ENCODE measurements at regions not wholly inside any gene's neighbourhood (a gene's known extent, or its start where the extent isn't known, plus 50 kb on each side); places are given as distances from the start of the nearest gene placed in this dataset.

DNA sequence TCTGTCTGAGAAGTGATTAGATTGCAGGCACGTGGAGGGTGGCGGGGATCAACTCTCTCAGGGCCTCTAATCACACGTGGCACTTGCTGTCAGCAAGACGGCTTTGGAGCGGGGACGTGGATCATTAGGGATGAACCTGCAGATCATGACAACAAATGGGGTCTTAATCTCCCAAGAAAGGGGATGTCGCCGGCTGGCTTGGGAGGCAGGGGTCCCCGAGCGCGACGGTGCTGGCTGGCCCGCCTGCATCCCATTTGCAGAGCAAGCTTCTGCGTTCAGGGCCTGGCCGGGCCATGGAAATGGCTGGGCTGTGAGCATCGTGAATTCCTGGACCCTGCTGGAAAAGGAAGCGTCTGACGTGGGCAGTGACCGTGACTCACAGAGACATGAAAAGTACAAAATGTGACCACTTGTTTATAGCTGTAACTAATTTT is 85.1 kb upstream of the SHOX start:
- no peaks in the 10 kb centered on the region for H3K27me3 ChIP-seq (ENCODE audit: control insufficient read depth, insufficient read depth, low read length)
- no peak for TF ChIP-seq CTCF (IDR thresholded peaks at IDR 0.05; ENCODE audit: low read depth, low read length)
- H3K27ac ChIP-seq (ENCODE audit: low read depth, low read length) = no peak overlapping the region
- POLR2A ChIA-PET = no interaction called here
- peaks cover 48% of the 10 kb centered on the region for H3K9me3 ChIP-seq (ENCODE audit: control insufficient read depth, insufficient read depth, low read length)
- H3K4me3 ChIP-seq (ENCODE audit: low read depth, low read length) = no peak overlapping the region
- CTCF ChIA-PET = no interaction called here
- no peak for DNase-seq (ENCODE audit: low read depth, low spot score)

GRCh38 chrX:550514-550913 is 80.1 kb upstream of the SHOX start:
- Histone ChIP-seq H3K4me3 (ENCODE audit: low read depth, low read length) (no peak overlapping the region), H3K27me3 (ENCODE audit: control insufficient read depth, insufficient read depth, low read length) (no peaks in the 10 kb centered on the region), H3K27ac (ENCODE audit: low read depth, low read length) (no peak overlapping the region), H3K9me3 (ENCODE audit: control insufficient read depth, insufficient read depth, low read length) (peaks cover 38% of the 10 kb centered on the region)
- ChIA-PET CTCF (no interaction called here), POLR2A (no interaction called here)
- DNase-seq (ENCODE audit: low read depth, low spot score) = no peak
- no peak for TF ChIP-seq CTCF (IDR thresholded peaks at IDR 0.05; ENCODE audit: low read depth, low read length)

DNA sequence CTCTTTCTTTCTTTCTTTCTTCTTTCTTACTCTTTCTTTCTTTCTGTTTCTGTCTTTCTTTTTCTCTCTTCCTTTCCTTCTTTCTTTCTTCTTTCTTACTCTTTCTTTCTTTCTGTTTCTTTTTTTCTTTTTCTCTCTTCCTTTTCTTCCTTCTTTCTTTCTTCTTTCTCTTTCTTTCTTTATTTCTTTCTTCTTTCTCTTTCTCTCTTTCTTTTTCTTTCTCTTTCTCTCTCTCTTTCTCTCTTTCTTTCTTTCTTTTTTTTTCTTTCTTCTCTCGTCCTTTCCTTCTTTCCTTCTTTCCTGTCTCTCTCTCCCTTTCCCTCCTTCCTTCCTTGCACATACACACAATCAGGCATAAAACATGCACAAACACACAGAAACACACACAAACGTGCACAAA is 79.3 kb upstream of the SHOX start:
- Histone ChIP-seq H3K27ac (ENCODE audit: low read depth, low read length) (no peak overlapping the region), H3K9me3 (ENCODE audit: control insufficient read depth, insufficient read depth, low read length) (peaks cover 42% of the 10 kb centered on the region), H3K27me3 (ENCODE audit: control insufficient read depth, insufficient read depth, low read length) (no peaks in the 10 kb centered on the region), H3K4me3 (ENCODE audit: low read depth, low read length) (no peak overlapping the region)
- ChIA-PET CTCF (no interaction called here), POLR2A (no interaction called here)
- DNase-seq (ENCODE audit: low read depth, low spot score) = no peak
- TF ChIP-seq CTCF (IDR thresholded peaks at IDR 0.05; ENCODE audit: low read depth, low read length) = no peak

DNA sequence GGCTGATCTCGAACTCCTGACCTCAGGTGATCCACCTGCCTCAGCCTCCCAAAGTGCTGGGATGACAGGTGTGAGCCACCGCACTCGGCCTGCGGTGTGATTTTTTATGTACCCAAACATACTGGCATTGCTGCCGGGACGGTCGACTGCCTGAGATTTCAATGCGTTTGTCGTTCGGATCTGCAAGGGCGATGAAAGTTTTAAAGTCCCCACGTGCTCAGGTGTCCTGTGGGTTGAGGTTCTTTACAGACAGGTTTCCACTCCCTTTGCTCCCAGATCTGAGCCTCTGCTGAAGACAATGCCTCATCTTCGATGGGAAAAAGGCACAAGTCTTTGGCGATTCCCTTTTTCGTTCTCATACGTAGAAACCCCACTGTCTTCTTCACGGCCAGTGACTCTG is 78.1 kb upstream of the SHOX start:
- no peak for TF ChIP-seq CTCF (IDR thresholded peaks at IDR 0.05; ENCODE audit: low read depth, low read length)
- H3K4me3 ChIP-seq (ENCODE audit: low read depth, low read length) = no peak overlapping the region
- H3K9me3 ChIP-seq (ENCODE audit: control insufficient read depth, insufficient read depth, low read length) = peaks cover 53% of the 10 kb centered on the region
- ChIA-PET POLR2A (no interaction called here), CTCF (no interaction called here)
- no peaks in the 10 kb centered on the region for H3K27me3 ChIP-seq (ENCODE audit: control insufficient read depth, insufficient read depth, low read length)
- no peak for DNase-seq (ENCODE audit: low read depth, low spot score)
- H3K27ac ChIP-seq (ENCODE audit: low read depth, low read length) = no peak overlapping the region

DNA sequence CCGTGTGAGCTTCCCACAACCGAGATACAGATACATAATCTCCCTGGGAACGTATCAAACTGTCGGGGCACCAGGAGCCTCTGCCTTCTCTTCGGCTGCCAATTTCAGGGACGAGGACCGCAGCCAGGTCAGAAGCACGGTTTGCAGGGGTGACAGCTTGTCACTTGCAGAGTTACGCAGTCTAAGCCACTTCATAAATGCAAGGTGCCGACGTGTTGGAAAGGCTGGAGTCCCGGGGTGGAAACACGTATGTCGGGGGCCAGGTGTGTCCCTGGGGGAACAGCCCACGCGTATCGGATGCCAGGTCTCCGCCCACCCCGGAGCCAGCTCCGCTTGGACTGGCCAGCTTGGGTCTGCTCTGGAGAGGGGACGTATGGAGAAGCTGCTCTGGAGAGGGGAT is 76.3 kb upstream of the SHOX start:
- no peak overlapping the region for H3K27ac ChIP-seq (ENCODE audit: low read depth, low read length)

More for the DNA sequence above, 76.3 kb upstream of the SHOX start:
- Histone ChIP-seq H3K9me3 (ENCODE audit: control insufficient read depth, insufficient read depth, low read length) (peaks cover 57% of the 10 kb centered on the region), H3K4me3 (ENCODE audit: low read depth, low read length) (no peak overlapping the region), H3K27me3 (ENCODE audit: control insufficient read depth, insufficient read depth, low read length) (no peaks in the 10 kb centered on the region)
- TF ChIP-seq CTCF (IDR thresholded peaks at IDR 0.05; ENCODE audit: low read depth, low read length) = no peak
- CTCF ChIA-PET = no interaction called here
- DNase-seq (ENCODE audit: low read depth, low spot score) = no peak
- POLR2A ChIA-PET = no interaction called here
